ENCODE measurements at regions not wholly inside any gene's neighbourhood (a gene's known extent, or its start where the extent isn't known, plus 50 kb on each side); places are given as distances from the start of the nearest gene placed in this dataset.

DNA sequence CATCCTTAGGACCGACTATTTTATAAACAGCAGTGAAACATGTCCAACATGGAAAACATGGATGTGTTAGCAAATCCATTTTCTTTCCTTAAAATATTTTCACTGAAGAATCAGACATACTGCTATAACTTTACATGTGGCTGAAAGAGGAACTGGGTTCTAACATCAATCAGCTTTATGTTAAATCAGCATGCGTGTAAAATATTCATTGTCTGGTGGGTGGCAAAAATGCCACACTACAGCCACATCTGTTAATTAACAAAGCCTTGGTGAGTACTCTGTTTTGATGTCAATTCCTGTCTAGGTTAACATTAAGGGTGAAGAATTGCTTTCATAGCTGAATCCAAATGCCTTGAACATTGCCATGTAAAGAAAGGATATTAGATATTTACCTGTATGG, 222.6 kb upstream of the CEP162 start:
- DNase-seq (ENCODE audit: low read depth, low spot score) (no peak), FAIRE-seq (no peak)
- H3K27me3 ChIP-seq (ENCODE audit: control insufficient read depth, extremely low read depth, insufficient read depth, low read length), result no peaks in the 10 kb centered on the region
- no peaks in the 10 kb centered on the region for H3K79me2 ChIP-seq (ENCODE audit: control insufficient read depth, insufficient read depth, low read length)
- H3K4me3 ChIP-seq (ENCODE audit: control insufficient read depth in 2 of 3, extremely low read depth in 1 of 3, insufficient read depth in 2 of 3, low read depth in 1 of 3, low read length in 3 of 3), result no peak overlapping the region
- no peaks in the 10 kb centered on the region for H3K36me3 ChIP-seq (ENCODE audit: control insufficient read depth in 2 of 2, extremely low read depth in 1 of 2, insufficient read depth in 2 of 2, low read length in 2 of 2)
- no peak overlapping the region for H3K9ac ChIP-seq (ENCODE audit: control insufficient read depth, extremely low read depth, insufficient read depth, low read length)
- no peak overlapping the region for H3K27ac ChIP-seq (ENCODE audit: control insufficient read depth, insufficient read depth, low read length)
- H3K9me3 ChIP-seq (ENCODE audit: control insufficient read depth, low read depth, low read length), result no peaks in the 10 kb centered on the region
- dilution Hi-C loops (cut with MboI; ENCODE audit: extremely low pct_ligation_motif_present, low sequenced_read_pairs), result no loop called here
- no peak overlapping the region for H2AFZ ChIP-seq (ENCODE audit: control insufficient read depth, low read length)
- no peaks in the 10 kb centered on the region for H3K9me1 ChIP-seq (ENCODE audit: control insufficient read depth, extremely low read depth, insufficient read depth, low read length)
- TF ChIP-seq, protein P1, sequence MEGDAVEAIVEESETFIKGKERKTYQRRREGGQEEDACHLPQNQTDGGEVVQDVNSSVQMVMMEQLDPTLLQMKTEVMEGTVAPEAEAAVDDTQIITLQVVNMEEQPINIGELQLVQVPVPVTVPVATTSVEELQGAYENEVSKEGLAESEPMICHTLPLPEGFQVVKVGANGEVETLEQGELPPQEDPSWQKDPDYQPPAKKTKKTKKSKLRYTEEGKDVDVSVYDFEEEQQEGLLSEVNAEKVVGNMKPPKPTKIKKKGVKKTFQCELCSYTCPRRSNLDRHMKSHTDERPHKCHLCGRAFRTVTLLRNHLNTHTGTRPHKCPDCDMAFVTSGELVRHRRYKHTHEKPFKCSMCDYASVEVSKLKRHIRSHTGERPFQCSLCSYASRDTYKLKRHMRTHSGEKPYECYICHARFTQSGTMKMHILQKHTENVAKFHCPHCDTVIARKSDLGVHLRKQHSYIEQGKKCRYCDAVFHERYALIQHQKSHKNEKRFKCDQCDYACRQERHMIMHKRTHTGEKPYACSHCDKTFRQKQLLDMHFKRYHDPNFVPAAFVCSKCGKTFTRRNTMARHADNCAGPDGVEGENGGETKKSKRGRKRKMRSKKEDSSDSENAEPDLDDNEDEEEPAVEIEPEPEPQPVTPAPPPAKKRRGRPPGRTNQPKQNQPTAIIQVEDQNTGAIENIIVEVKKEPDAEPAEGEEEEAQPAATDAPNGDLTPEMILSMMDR (optimal IDR thresholded peaks at IDR 0.05 in 1 of 3, IDR thresholded peaks at IDR 0.05 in 1 of 3, conservative IDR thresholded peaks at IDR 0.05 in 1 of 3; ENCODE audit: extremely low read depth in 1 of 3, insufficient read depth in 2 of 3, low read length in 3 of 3), result no peak
- TF ChIP-seq EZH2 (IDR thresholded peaks at IDR 0.05; ENCODE audit: low read length), result no peak
- H3K4me1 ChIP-seq (ENCODE audit: control insufficient read depth, extremely low read depth, insufficient read depth, low read length), result no peaks in the 10 kb centered on the region
- no peaks in the 10 kb centered on the region for H4K20me1 ChIP-seq (ENCODE audit: control insufficient read depth, extremely low read depth, insufficient read depth, low read length)
- no peak overlapping the region for H3K4me2 ChIP-seq (ENCODE audit: control insufficient read depth, extremely low read depth, insufficient read depth, low read depth, low read length)

GRCh38 chr6:84449220-84449619, 221.8 kb upstream of the CEP162 start:
- FAIRE-seq, result no peak
- H3K79me2 ChIP-seq (ENCODE audit: control insufficient read depth, insufficient read depth, low read length), result no peaks in the 10 kb centered on the region
- no peaks in the 10 kb centered on the region for H4K20me1 ChIP-seq (ENCODE audit: control insufficient read depth, extremely low read depth, insufficient read depth, low read length)
- no peak for TF ChIP-seq EZH2 (IDR thresholded peaks at IDR 0.05; ENCODE audit: low read length)
- TF ChIP-seq, protein P1 (optimal IDR thresholded peaks at IDR 0.05 in 1 of 3, IDR thresholded peaks at IDR 0.05 in 1 of 3, conservative IDR thresholded peaks at IDR 0.05 in 1 of 3; ENCODE audit: extremely low read depth in 1 of 3, insufficient read depth in 2 of 3, low read length in 3 of 3), result no peak
- no peak overlapping the region for H3K4me3 ChIP-seq (ENCODE audit: control insufficient read depth in 2 of 3, extremely low read depth in 1 of 3, insufficient read depth in 2 of 3, low read depth in 1 of 3, low read length in 3 of 3)
- dilution Hi-C loops (cut with MboI; ENCODE audit: extremely low pct_ligation_motif_present, low sequenced_read_pairs), result loop anchor here (25.0 kb wide), 1 partner anchor 863 kb away; no protein-coding TSS in a partner anchor
- H3K36me3 ChIP-seq (ENCODE audit: control insufficient read depth in 2 of 2, extremely low read depth in 1 of 2, insufficient read depth in 2 of 2, low read length in 2 of 2), result no peaks in the 10 kb centered on the region
- no peaks in the 10 kb centered on the region for H3K9me3 ChIP-seq (ENCODE audit: control insufficient read depth, low read depth, low read length)
- no peaks in the 10 kb centered on the region for H3K27me3 ChIP-seq (ENCODE audit: control insufficient read depth, extremely low read depth, insufficient read depth, low read length)
- no peak overlapping the region for H2AFZ ChIP-seq (ENCODE audit: control insufficient read depth, low read length)
- no peak overlapping the region for H3K9ac ChIP-seq (ENCODE audit: control insufficient read depth, extremely low read depth, insufficient read depth, low read length)
- no peak for DNase-seq (ENCODE audit: low read depth, low spot score)
- no peaks in the 10 kb centered on the region for H3K9me1 ChIP-seq (ENCODE audit: control insufficient read depth, extremely low read depth, insufficient read depth, low read length)
- H3K4me2 ChIP-seq (ENCODE audit: control insufficient read depth, extremely low read depth, insufficient read depth, low read depth, low read length), result no peak overlapping the region
- no peaks in the 10 kb centered on the region for H3K4me1 ChIP-seq (ENCODE audit: control insufficient read depth, extremely low read depth, insufficient read depth, low read length)
- no peak overlapping the region for H3K27ac ChIP-seq (ENCODE audit: control insufficient read depth, insufficient read depth, low read length)

All from keratinocyte (primary cell).